ENCODE measurements at regions not wholly inside any gene's neighbourhood (a gene's known extent, or its start where the extent isn't known, plus 50 kb on each side); places are given as distances from the start of the nearest gene placed in this dataset.
"Not testable (repeated sequence)": the region's sequence is repeated elsewhere in the genome, so short reads cannot be mapped to it uniquely, and the experiment has no call there.

DNA sequence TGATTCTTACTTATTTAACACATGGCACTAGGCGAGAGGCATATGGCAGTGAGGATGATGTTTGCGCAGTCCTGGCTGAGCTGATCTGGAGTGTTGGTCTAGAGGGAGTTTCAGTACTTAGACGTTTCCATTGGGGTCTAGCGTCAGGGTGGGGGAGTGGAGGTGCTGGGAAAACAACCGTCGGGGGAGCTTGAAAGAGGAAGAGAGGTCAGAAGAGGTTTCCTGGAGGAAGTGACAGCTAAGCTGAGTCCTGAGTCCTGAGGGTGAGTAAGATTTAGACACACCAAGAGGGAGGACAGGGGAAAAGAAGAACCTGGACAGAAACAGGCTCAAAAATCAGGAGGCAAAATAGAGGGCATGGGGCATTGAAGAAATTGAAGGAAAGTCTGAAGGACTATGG lies 81.4 kb downstream of the ALOX5AP start:
- DNase-seq, result no peak

DNA sequence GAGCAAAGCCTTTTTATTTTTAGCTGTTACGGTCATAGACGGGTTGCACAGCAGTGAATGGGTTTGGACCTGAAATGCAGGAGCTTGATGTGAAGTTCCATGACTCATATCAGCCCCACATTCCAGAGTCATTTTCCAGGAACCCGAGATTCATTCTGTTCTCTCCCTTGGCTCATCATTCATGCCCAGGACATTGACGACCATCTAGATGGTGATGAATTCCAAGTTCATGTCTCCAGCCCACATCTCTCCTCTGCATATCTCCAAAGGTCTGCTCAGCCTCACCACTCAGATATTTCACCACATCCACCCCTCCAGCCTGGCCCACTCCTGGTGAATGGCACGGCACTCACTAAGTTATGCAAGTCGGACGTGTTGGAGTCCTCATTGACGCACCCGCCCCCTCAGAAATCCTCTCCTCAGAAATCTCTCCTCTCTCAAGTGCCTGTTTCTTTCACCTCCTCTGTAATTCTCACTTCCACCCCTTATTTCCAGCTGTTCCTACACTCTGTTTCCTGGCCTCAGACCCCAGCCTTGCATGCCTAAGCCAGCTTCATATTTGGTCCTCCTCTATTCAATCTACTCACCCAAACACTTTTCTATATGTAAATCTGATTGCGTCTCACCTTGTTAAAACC lies 83.1 kb downstream of the ALOX5AP start:
- no peak for DNase-seq

DNA sequence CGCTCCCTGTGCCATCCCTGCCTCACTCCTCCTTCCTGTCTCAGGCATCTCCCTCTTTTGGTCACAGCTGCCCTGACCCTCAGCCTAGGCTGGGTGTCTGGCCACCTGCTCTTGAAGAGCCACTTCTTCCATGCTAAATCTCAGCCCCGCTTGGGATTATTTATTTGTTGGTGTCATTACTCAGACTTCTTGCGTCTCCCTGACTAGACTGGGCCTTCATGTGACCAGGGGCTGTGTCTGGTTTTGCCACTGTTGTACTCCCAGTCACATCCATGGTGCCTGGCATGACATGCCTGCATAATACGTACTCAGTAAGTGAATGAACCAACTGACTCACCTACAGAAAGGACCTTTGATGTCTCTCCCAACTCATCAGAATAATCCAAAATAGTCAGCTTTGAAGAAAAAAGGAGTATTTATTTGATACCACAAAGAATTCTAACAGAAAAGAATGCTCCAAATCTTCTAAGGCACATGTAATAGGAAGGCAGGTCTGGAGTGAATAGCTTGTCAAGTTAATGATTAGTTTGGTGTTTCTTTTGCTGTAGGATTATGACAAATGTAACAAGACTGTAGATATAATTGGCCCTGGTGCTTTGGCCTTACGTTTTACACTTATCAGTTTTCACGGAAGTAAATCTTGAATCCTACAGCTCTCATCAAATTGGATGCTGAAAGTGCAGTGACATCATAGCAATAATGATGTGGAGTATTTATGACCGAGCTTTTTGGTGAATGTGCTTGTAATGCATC lies 84.0 kb downstream of the ALOX5AP start:
- no peak for DNase-seq

DNA sequence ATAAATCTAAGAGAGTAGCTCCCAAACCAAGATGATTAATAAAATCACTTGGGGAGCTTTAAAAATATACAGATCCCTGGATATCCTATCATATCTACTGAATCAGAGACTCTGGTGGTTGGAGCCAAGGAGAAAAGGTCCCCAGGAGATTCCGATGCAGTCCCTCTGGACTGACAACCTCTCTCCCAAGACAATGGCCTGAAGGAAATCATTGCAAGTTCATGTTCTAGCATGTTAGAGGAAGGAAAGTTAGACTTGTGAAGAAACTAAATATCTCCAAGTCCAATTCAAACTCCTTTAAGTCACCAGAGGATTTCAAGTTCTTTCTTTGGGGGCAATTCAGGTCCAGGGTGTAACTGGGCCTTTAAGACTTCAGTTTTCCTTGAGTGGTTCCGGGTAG lies 84.7 kb upstream of the MEDAG start:
- DNase-seq, result no peak

DNA sequence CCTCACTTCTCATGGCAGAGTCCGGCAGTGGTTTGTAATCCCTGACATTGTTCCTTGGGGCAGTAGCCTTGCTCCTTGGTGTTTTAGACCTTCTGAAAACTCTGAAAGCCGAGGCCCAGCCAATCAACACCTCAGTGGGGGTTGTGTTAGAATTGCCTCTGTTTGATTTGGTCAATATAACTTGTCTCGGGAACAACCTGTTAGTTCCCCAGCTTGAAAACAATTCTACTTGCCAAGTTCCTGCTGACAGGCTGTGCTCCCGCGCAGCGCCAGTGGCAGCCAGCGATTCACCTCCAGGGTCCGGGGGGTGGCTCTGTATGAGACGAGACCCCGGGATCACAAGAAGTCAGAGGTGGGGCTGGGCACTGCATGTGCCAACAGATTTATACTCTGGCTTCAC lies 81.4 kb upstream of the MEDAG start:
- no peak for DNase-seq

DNA sequence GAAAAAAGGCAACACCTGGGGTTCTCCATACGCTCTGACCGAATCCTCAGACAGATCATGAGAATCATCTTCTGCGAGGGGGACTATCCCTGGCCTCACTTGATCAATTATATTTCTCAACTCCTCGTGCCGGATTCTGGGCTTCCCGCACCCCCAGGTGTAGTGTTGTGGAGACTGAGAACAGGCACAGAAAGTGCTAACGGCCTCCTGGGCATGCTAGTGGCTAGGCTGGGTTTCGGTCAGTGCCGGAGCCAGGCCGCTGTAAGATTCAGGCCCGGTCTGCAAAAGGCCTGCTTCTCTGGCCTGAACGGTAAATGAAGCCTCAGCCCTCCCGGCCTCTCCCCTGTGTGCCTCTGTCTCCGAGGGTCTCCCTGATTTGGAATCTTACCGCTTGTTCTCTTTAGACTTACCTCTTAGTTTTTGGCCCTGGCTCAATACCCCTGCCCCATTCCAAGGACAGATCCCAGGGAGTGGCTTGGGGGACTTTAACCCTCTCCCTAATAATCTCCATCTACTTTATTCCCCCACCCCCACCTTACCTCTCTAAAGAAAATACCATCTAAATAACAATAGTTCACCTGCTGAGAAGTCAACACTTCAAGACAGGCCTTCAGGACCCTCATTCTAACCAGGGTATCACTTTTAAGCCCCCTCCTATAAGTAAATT lies 79.0 kb upstream of the MEDAG start:
- no peak for DNase-seq

DNA sequence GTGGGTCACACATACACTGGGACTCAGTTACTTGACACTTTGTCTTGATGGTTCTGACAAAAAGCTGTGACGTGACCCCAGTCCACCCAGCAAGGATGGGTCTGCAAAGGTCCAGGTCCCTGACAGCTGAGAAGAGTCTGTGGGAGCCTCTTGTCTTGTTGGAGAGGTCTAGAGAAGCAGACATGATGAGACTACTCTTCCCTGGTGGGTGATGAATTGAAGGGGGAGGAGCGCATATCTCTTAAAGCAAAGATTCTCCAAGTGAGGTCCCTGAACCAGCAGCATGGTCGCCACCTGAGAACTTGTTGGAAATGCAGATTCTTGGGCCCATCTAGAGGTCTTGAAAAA lies 78.5 kb upstream of the MEDAG start:
- no peak for DNase-seq

DNA sequence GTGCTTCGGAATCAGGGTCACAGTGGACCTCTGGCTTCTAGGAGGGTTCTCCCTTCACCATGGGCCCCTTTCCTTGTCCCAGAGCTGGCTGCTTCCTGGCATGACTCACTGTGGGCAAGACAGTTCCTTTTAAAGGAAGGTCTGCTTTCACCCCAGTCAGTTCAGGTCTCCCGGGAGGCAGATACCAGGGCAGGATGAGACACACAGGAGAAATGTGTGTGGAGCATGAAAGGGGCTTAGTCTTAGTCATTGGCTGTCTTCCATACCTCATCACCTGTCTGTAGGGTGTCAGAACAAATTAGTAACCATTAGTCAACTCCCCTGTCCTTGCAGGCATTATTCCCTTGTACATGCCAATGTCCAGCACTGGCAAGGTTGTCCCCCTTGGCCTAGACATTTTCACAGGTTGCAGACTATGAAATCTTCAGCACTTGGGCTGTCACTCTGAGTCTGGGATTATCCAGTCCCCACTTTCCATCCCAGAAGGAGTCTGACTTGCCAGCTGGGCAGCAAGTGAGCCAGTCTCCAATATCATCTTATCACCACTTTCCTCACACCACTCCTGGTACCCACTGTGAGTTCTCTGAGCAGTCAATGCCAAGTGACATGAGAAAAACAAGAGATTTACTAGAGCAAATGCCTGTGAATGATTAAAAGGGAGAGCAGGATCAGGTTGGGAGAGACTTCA lies 76.8 kb upstream of the MEDAG start:
- no peak for DNase-seq

DNA sequence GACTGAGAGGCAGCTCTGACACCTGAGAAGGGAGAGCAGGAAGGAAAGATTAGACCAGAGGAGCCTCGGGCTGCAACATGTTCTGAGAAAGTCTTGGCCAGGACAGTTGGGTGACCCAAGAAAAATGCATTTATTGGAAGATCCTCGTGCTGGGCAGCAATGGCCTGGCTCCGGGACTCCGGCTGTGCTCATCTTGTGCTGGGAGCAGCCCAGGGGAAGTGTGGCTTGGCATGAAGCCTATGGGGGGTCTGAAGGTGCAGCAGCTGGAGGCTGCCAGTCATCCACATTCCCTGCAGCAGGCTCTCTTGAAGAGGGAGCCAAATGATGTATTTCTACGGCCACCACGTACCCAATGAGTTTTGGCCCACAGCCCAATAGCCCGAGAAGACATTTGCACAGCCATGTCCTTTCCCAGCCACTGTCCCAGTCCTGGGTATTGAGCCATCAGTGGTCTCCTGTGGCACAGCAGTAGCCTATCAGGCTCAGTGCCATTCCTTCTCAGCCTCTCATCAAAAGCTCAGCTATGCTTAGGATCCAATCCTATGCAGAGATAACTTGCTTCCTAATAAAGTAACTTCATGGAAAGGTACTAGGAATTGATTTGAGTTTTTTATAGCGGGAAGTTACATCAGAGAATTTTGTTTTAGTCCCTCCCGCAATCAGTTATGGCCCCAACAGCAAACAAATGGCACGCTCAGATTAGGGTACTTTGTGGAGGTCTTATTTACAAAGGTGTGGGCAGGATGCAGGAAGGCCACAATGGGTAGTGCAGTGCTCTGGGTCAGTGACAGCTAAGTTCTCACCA lies 76.0 kb upstream of the MEDAG start:
- DNase-seq, result no peak

DNA sequence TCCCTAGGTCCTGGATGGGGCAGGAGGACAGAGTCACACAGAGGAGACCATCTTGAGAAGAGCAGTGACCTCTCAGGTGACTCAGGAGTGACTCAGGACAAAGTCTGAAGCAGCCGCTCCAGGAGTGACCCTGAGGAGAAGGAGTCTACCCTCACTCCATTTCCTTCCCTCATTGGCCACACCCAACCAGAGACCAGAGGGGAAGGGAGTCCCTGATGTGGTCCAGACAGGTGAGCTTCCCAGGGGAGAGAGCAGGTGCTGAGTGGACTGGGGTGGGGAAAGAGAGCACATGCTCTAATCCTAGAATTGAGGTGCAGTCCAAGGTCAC lies 75.5 kb upstream of the MEDAG start:
- DNase-seq, result no peak

DNA sequence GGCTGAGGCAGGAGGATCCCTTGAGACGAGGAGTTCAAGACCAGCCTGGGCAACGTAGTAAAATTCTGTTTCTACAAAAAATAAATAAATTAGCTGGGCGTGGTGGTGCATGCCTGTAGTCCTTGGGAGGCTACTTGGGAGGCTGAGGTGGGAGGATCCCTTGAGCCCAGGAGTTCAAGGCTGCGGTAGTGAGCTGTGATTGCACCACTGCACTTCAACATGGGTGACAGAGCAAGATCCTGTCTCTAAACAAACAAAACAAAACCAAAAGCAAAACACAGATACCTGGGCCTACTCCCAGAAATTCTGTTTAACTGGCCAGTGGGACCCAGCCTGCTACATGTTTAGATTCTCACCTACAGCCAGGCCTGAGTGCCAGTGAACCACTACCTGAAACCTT lies 74.6 kb upstream of the MEDAG start:
- DNase-seq, result no peak

DNA sequence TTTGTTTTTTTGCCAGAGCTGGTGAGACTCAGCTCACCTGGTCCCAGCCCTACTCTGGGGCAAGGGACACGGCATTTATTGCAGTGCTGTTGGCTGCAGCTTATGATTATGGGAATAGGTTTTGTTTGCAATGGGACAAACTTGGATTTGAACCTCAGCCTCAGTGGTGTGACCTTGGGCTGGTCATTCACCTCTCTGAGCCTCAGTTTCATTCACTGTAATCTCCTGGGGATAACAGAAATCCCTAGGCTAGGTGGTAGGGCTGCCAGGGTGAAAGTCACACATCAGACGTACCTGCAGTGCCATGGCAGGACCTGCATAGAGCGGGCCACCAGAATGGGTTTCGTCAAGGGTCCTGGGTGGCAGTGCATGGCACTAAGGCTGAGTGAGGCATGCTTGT lies 73.7 kb upstream of the MEDAG start:
- DNase-seq, result no peak

DNA sequence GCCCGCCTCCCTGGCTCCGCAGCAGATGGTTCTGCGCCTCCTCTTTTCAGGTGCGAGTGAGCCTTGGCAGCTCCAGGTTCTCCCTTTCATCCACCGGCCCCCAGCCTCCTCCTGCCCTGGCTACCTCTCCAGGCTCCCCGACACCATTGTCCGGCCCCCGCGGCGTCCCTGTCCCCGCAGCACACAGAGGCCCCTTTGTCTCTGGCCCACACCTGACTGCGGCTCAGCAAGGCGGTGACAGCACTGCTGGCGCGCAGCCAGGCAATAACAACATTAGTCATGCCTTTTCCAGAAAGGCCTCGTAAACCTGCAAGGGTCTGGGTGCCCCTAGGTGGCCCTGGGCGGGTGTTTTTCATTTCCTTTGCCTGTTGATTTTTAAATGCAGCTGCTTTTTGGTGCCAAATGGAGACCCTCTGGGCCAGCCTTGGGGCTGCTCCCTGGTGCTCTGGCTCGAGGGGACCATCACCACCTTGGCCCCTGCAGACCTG lies 73.2 kb upstream of the MEDAG start:
- DNase-seq, result peak; percentile 82

DNA sequence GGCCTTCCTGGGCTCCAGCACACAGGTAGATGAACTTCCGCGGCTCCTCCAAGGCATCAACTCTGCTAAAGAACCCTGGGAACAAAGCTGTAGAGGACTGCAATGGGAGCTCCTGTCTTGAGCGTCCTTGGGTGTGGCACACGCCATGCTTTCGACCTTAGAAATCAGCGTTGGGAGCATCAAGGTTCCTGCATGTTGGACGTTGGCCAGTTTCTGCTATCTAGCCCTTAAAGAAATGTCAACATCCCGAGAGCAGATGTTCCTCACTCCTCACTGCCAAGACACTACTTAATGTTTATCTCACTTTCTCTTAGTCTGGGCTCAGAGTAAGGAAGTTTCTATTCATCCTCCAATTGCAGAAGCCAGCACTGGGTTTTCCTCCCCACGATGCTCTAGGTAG lies 70.6 kb upstream of the MEDAG start:
- no peak for DNase-seq

DNA sequence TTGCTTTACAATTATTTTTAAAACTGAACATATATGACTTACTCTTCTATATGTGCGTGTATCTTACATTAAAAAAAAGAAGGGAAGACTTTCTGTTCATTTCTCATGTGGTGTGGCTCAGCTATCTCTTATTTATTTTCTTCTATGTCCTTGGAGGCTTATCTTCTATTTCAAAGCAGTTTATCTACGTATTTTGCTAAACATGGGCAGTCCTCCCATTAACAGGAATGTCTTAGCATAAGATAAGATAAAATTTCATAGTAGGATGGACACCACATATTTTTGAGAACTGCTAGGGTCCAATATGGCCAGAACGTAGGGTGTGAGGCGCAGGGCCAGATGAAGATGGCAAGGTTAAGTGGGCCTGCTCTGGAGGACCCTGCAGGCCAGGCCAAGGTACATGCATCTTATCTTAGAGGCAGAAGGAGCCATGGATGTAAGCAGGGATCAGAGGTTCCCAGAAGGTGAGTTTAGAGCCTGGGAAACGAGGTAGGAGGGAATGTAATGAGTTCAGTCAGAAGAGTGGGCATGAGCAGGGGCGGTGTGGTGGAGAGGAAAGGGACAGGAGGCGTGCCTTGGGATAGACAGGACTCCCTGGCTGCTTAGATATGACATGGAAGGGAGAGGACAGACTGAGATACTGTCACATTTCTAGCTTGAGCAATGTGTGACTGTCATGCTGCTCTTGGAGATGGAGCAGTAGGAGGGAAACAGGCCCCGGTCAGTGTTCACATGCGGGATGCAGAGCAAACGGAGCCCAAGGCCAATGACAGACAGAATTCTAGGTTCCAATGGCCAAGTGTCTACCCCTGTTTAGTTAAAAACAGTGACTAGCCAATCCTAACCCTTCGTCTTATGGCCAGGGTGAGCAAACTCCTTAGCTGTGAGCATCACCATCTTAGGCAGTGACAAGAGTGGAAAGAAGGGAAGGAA lies 68.6 kb upstream of the MEDAG start:
- no peak for DNase-seq

DNA sequence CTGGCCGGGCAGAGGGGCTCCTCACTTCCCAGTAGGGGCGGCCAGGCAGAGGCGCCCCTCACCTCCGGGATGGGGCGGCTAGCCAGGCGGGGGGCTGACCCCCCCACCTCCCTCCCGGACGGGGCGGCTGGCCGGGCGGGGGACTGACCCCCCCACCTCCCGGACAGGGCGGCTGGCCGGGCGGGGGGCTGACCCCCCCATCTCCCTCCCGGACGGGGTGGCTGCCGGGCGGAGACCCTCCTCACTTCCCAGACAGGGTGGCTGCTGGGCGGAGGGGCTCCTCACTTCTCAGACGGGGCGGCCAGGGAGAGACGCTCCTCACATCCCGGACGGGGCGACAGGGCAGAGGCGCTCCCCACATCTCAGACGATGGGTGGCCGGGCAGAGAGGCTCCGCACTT lies 66.4 kb upstream of the MEDAG start:
- DNase-seq, result not testable (repeated sequence)

DNA sequence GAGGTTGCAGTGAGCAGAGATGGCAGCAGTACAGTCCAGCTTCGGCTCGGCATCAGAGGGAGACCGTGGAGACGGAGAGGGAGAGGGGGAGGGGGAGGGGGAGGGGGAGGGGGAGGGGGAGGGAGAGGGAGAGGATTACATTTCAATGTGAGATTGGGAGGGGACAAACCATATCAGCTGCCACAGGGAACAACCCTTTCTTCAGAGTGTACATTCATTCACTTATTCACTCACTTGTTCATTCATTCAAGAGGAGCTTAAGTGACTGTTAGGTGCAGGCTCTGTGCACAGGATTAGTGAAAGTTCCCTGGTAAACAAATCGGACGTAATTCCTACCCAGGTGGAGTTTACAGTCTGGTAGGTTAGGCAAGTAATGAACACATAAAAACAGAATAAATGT lies 65.6 kb upstream of the MEDAG start:
- no peak for DNase-seq

DNA sequence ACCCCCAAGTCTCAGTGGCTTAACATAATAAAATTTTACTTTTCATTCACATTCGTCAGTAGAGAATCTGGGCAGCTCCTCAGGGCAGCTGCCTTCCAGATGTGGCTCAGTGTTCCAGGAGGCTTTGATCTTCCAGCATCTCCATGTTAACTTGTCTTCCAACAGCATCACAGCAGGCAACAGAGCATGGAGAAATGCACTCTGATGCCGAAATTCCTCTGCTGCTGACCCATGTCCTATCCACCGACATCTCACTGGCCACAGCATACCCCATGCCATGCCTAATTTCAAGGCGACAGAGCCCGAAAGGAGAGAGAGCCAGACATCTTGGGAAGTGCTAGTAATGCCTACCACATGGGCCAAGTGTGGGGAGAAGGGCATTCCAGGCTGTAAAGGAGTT lies 64.9 kb upstream of the MEDAG start:
- peak; percentile 36 for DNase-seq

DNA sequence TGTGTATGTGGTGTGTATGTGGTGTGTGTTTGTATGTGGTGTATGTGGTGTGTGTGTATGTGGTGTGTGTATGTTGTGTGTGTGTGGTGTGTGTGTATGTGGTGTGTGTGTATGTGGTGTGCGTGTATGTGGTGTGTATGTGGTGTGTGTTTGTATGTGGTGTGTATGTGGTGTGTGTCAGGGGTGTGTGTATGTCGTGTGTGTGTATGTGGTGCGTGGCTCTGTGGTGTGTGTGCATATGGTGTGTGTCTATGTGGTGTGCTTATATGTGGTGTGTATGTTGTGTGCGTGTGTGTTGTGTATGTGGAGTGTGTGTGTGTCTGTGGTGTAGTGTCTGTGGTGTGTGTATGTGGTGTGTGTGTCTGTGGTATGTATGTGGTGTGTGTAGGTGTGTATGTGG lies 62.5 kb upstream of the MEDAG start:
- DNase-seq, result no peak

DNA sequence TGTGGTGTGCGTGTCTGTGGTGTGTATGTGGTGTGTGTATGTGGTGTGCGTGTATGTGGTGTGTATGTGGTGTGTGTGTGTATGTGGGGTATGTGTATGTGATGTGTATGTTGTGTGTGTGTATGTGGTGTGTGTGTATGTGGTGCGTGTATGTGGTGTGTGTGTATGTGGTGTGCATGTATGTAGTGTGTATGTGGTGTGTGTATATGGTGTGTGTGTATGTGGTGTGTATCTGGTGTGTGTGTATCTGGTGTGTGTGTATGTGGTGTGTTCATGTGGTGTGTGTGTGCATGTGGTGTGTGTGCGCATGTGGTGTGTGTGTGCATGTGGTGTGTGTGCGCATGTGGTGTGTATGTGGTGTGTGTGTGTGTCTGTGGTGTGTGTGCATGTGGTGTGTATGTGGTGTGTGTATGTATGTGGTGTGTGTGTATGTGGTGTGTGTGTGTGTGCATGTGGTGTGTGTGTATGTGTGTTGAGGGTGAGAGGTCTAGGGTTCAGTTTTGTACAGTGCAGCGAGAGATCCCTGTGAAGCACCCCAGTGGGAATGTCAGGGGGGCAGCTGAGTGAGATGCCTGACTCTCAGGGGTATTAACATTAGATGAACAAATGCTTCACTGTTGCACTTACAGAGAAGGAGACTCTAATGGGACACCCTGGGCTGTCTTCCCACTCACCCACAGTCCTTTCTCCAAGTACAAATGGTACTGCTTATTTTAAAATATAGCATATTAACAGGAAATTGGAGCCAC lies 61.3 kb upstream of the MEDAG start:
- no peak for DNase-seq
